CD14-positive monocyte (primary cell): ENCODE measurements at regions not wholly inside any gene's neighbourhood (a gene's known extent, or its start where the extent isn't known, plus 50 kb on each side); places are given as distances from the start of the nearest gene placed in this dataset.
"Not testable (repeated sequence)": the region's sequence is repeated elsewhere in the genome, so short reads cannot be mapped to it uniquely, and the experiment has no call there.

ENCODE experiments used
- DNase-seq, 3 donors: peaks; one replicate each; pipeline ENCODE4 v3.0.0-alpha.2; 2011 to 2022
- H2AFZ ChIP-seq: 2 replicates; pipeline ENCODE4 v1.6.0; 2012; ENCODE audit warnings: mild to moderate bottlenecking, low read depth, low read length, inconsistent platforms; ENCODE audit not compliant: insufficient read depth, poor library complexity, severe bottlenecking
- H3K27ac ChIP-seq, 2 donors: 1 replicate in 1 of 2; 2 replicates in 1 of 2; pipeline ENCODE4 v1.5.1; 2012 to 2013; ENCODE audit warnings: low read length in 2 of 2, control low read depth in 1 of 2, inconsistent platforms in 1 of 2, low read depth in 1 of 2, mild to moderate bottlenecking in 1 of 2
- H3K27me3 ChIP-seq, 2 donors: one replicate each; pipeline versions ENCODE4 v1.6.0 to v1.6.1; 2011 to 2013; ENCODE audit warnings: low read length in 2 of 2; ENCODE audit not compliant: control insufficient read depth in 2 of 2, insufficient read depth in 2 of 2
- H3K36me3 ChIP-seq, 2 donors: replicated peaks in 1 of 2; 1 replicate in 1 of 2; 2 replicates in 1 of 2; pipeline versions ENCODE4 v1.5.1 to v1.6.1; 2012 to 2013; ENCODE audit warnings: low read length in 2 of 2, control low read depth in 1 of 2, inconsistent platforms in 1 of 2, mild to moderate bottlenecking in 1 of 2; ENCODE audit not compliant: insufficient read depth in 2 of 2, control insufficient read depth in 1 of 2
- H3K4me1 ChIP-seq, 2 donors: 1 replicate in 1 of 2; 2 replicates in 1 of 2; pipeline versions ENCODE4 v1.5.1 to v1.6.1; 2012 to 2013; ENCODE audit warnings: low read length in 2 of 2, control low read depth in 1 of 2, inconsistent platforms in 1 of 2, mild to moderate bottlenecking in 1 of 2, moderate library complexity in 1 of 2; ENCODE audit not compliant: insufficient read depth in 2 of 2, control insufficient read depth in 1 of 2
- H3K4me2 ChIP-seq: replicated peaks from 2 replicates; pipeline ENCODE3; 2012; ENCODE audit warnings: low read length, moderate library complexity, mild to moderate bottlenecking; ENCODE audit not compliant: poor library complexity, severe bottlenecking; ENCODE audit errors: extremely low read depth
- H3K4me3 ChIP-seq, 3 experiments: fragments of 200-600 bp in 1 of 3; sonication (generic) in 1 of 3; replicated peaks in 1 of 3; 1 replicate in 2 of 3; 2 replicates in 1 of 3; pipeline ENCODE4 v1.5.1; 2011 to 2013; ENCODE audit warnings: low read length in 3 of 3, mild to moderate bottlenecking in 3 of 3, control low read depth in 2 of 3, low read depth in 2 of 3, inconsistent platforms in 1 of 3, moderate library complexity in 1 of 3
- H3K79me2 ChIP-seq: 2 replicates; pipeline ENCODE4 v1.6.0; 2012; ENCODE audit warnings: mild to moderate bottlenecking, control low read depth, inconsistent platforms, low read length, moderate library complexity; ENCODE audit not compliant: insufficient read depth
- H3K9ac ChIP-seq: 2 replicates; pipeline ENCODE4 v1.6.0; 2017; ENCODE audit warnings: low read length, mild to moderate bottlenecking; ENCODE audit not compliant: insufficient read depth, poor library complexity, severe bottlenecking
- H3K9me3 ChIP-seq, 2 donors: replicated peaks in 1 of 2; 1 replicate in 1 of 2; 2 replicates in 1 of 2; pipeline versions ENCODE4 v1.5.1 to v1.6.1; 2012 to 2013; ENCODE audit warnings: low read length in 2 of 2, control low read depth in 1 of 2; ENCODE audit not compliant: control insufficient read depth in 1 of 2, insufficient read depth in 1 of 2
- H4K20me1 ChIP-seq: 2 replicates; pipeline ENCODE4 v1.6.0; 2012; ENCODE audit warnings: mild to moderate bottlenecking, low read length, control low read depth, moderate library complexity; ENCODE audit not compliant: insufficient read depth
- H3K27ac Mint-ChIP-seq, 7 donors: one replicate each; pipeline ENCODE4 v1.8.0; 2020; ENCODE audit warnings: mild to moderate bottlenecking in 7 of 7, mixed read lengths in 7 of 7, moderate library complexity in 6 of 7, inconsistent platforms in 2 of 7
- H3K27me3 Mint-ChIP-seq, 3 donors: one replicate each; pipeline ENCODE4 v1.8.0; 2021 to 2022; ENCODE audit warnings: low read depth in 3 of 3, mild to moderate bottlenecking in 3 of 3, mixed read lengths in 3 of 3, moderate library complexity in 3 of 3, inconsistent platforms in 1 of 3
- H3K36me3 Mint-ChIP-seq, 2 donors: one replicate each; pipeline ENCODE4 v1.8.0; 2020; ENCODE audit warnings: mixed read lengths in 2 of 2, inconsistent platforms in 1 of 2, mild to moderate bottlenecking in 1 of 2
- H3K4me1 Mint-ChIP-seq: one replicate; pipeline ENCODE4 v1.8.0; 2020; ENCODE audit warnings: mild to moderate bottlenecking, mixed read lengths
- H3K4me3 Mint-ChIP-seq, 2 donors: one replicate each; pipeline ENCODE4 v1.8.0; 2020; ENCODE audit warnings: mild to moderate bottlenecking in 2 of 2, mixed read lengths in 2 of 2, moderate library complexity in 1 of 2
- H3K9me3 Mint-ChIP-seq, 7 donors: one replicate each; pipeline ENCODE4 v1.8.0; 2020 to 2022; ENCODE audit warnings: mixed read lengths in 7 of 7, mild to moderate bottlenecking in 6 of 7, moderate library complexity in 6 of 7, inconsistent platforms in 2 of 7
- WGBS: methylation state at CpG from one replicate; pipeline ENCODE4 v1.1.5; 2013; ENCODE audit warnings: missing lambda C conversion rate; ENCODE audit not compliant: insufficient coverage; 5-methylcytosine and 5-hydroxymethylcytosine counted together
- intact Hi-C, 2 donors: fragments of 100-400 bp; cut with micrococcal nuclease; formaldehyde crosslinking; loops; one replicate each; pipeline versions ENCODE4 v1.15.0 to v1.15.1; 2023

- H3K27me3 ChIP-seq, H3K4me1 ChIP-seq, H3K27ac ChIP-seq, H3K27me3 Mint-ChIP-seq, intact Hi-C loops, H3K9me3 ChIP-seq, H3K36me3 Mint-ChIP-seq, H3K9ac ChIP-seq, H2AFZ ChIP-seq, H3K79me2 ChIP-seq, H3K27ac Mint-ChIP-seq, H3K4me3 Mint-ChIP-seq, H3K4me3 ChIP-seq, H3K36me3 ChIP-seq, H3K4me2 ChIP-seq, H3K4me1 Mint-ChIP-seq, H4K20me1 ChIP-seq, DNase-seq: not testable (repeated sequence)
- H3K9me3 Mint-ChIP-seq: peaks cover 0 to 17% (median 10%) of the 10 kb centered on the region in 7 donors
- no CpG with 5 or more reads among the region's 1 CpG for WGBS
Observed at GRCh38 chr20:30556797-30557196, 700.7 kb upstream of the DEFB115 start.

GRCh38 chr20:30565086-30565485 is 692.4 kb upstream of the DEFB115 start:
- H3K27me3 ChIP-seq, intact Hi-C loops, H3K4me1 Mint-ChIP-seq, H3K4me3 Mint-ChIP-seq, H3K4me2 ChIP-seq, H3K36me3 ChIP-seq, DNase-seq, H3K79me2 ChIP-seq, H3K27me3 Mint-ChIP-seq, H3K36me3 Mint-ChIP-seq, H2AFZ ChIP-seq, H3K4me3 ChIP-seq, H3K27ac ChIP-seq, H3K4me1 ChIP-seq, H4K20me1 ChIP-seq, H3K9ac ChIP-seq, H3K27ac Mint-ChIP-seq: not testable (repeated sequence)
- H3K9me3 ChIP-seq: peaks cover 4 to 13% of the 10 kb centered on the region in 2 donors
- 73% methylated on average over 16 of the region's 19 CpGs for WGBS
- H3K9me3 Mint-ChIP-seq: peaks cover 1 to 16% (median 8%) of the 10 kb centered on the region in 7 donors

GRCh38 chr20:30569867-30570266 is 687.6 kb upstream of the DEFB115 start:
- H3K27ac ChIP-seq, H3K27me3 ChIP-seq, H3K4me1 Mint-ChIP-seq, H3K27me3 Mint-ChIP-seq, H3K4me3 ChIP-seq, H3K9ac ChIP-seq, intact Hi-C loops, H3K36me3 Mint-ChIP-seq, H3K4me2 ChIP-seq, H3K27ac Mint-ChIP-seq, H3K36me3 ChIP-seq, H4K20me1 ChIP-seq, H3K79me2 ChIP-seq, H2AFZ ChIP-seq, H3K4me1 ChIP-seq, DNase-seq, H3K4me3 Mint-ChIP-seq: not testable (repeated sequence)
- peaks cover 0 to 15% (median 4%) of the 10 kb centered on the region in 7 donors for H3K9me3 Mint-ChIP-seq
- WGBS: 100% methylated on average over 2 of the region's 12 CpGs
- peaks cover 0 to 11% of the 10 kb centered on the region in 2 donors for H3K9me3 ChIP-seq

- H3K4me1 Mint-ChIP-seq, H3K36me3 ChIP-seq, H3K36me3 Mint-ChIP-seq, H3K27me3 Mint-ChIP-seq, H3K27me3 ChIP-seq, H3K27ac Mint-ChIP-seq, intact Hi-C loops, H3K9me3 Mint-ChIP-seq, H3K4me2 ChIP-seq, H3K4me3 Mint-ChIP-seq, H3K27ac ChIP-seq, H3K9me3 ChIP-seq, H3K79me2 ChIP-seq, DNase-seq, H4K20me1 ChIP-seq, H3K4me3 ChIP-seq, H3K9ac ChIP-seq, H2AFZ ChIP-seq, H3K4me1 ChIP-seq: not testable (repeated sequence)
- no CpG with 5 or more reads among the region's 4 CpGs for WGBS
Observed at GRCh38 chr20:30570622-30571021, 686.8 kb upstream of the DEFB115 start.
